Epidermal melanocyte (primary cell): ENCODE measurements at regions not wholly inside any gene's neighbourhood (a gene's known extent, or its start where the extent isn't known, plus 50 kb on each side); places are given as distances from the start of the nearest gene placed in this dataset.

Source experiments
- DNase-seq: peaks from one replicate; pipeline ENCODE4 v3.0.0; 2011; ENCODE audit warnings: low spot score; ENCODE audit not compliant: insufficient read length

GRCh38 chr22:46078241-46079092 lies 71.9 kb upstream of the PPARA start:
- no peak for DNase-seq

GRCh38 chr22:46079093-46079860 lies 71.0 kb upstream of the PPARA start:
- no peak for DNase-seq

- no peak for DNase-seq
Observed at GRCh38 chr22:46079861-46080821, 70.2 kb upstream of the PPARA start.

GRCh38 chr22:46081036-46081830 lies 69.1 kb upstream of the PPARA start:
- peak; percentile 86 for DNase-seq

GRCh38 chr22:46081831-46082210 lies 68.5 kb upstream of the PPARA start:
- DNase-seq, result no peak

GRCh38 chr22:46082633-46083032 lies 67.7 kb upstream of the PPARA start:
- DNase-seq, result no peak

GRCh38 chr22:46083383-46084350 lies 66.7 kb upstream of the PPARA start:
- no peak for DNase-seq

- no peak for DNase-seq
Observed at GRCh38 chr22:46084376-46084775, 66.0 kb upstream of the PPARA start.

GRCh38 chr22:46084943-46085827 lies 65.1 kb upstream of the PPARA start:
- no peak for DNase-seq

- no peak for DNase-seq
Observed at GRCh38 chr22:46085828-46086576, 64.3 kb upstream of the PPARA start.

- no peak for DNase-seq
Observed at GRCh38 chr22:46086577-46087335, 63.6 kb upstream of the PPARA start.

- DNase-seq, result no peak
Observed at GRCh38 chr22:46087336-46087690, 63.0 kb upstream of the PPARA start.

- DNase-seq, result peak; percentile 83
Observed at GRCh38 chr22:46087816-46088277, 62.5 kb upstream of the PPARA start.

GRCh38 chr22:46088541-46089311 lies 61.6 kb upstream of the PPARA start:
- DNase-seq, result no peak

- no peak for DNase-seq
Observed at GRCh38 chr22:46089426-46090035, 60.8 kb upstream of the PPARA start.
